ENCODE measurements at regions not wholly inside any gene's neighbourhood (a gene's known extent, or its start where the extent isn't known, plus 50 kb on each side); places are given as distances from the start of the nearest gene placed in this dataset.

DNA sequence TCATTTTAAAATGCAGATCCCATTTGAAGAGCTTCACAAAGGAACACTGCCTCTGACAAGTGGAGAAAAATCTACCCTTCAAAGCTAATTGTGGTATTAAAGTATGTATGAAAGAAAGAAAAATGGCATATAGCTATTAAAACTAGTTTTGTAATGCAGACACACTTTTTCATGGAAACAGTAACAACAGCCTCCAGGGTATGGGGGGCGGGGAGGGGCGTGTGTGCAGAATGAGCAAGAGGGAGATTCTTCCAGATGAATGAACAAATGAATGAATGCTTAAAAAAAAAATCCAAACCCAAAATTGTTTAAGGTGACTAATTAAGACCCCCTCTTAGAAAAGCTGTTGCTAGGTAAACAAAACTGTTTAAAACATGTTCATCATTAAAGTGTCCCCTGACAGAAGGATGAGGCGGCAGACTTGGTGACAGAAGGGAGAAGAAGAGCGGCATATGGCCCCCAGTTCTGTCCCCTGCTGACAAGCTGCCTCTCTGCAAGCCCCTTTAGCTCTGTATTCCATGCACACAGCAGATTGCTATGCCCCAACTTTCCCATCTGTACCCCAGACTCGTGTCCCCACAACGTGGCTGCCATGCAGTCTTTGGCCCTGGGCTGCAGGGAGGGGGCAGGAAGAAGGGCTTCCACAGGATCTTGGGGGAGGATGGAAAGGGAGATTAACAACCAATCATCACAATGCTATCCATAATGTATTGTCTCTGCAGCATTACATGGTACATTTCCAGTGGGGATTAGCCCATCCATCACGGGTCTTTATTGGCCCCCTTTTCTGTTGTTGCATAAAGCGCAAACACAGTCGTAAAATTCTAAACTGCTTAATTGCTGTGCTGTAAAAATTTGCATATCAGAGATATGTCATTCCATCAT lies 108.4 kb upstream of the OLIG3 start:
- Mint-ChIP-seq H3K36me3 (ENCODE audit: insufficient read depth in 1 of 3, low read depth in 3 of 3) (no peaks in the 10 kb centered on the region; a peak in 1 of 7 replicates), H3K4me1 (peaks cover 11 to 12% of the 10 kb centered on the region in 2 experiments; a peak in 3 of 4 replicates), H3K9me3 (peaks cover 0 to 2% of the 10 kb centered on the region in 2 experiments; a peak in 2 of 5 replicates), H3K27ac (no peak overlapping the region), H3K4me3 (no peak overlapping the region), H3K27me3 (ENCODE audit: low read depth) (peaks cover 9% of the 10 kb centered on the region)
- H2BK20ac ChIP-seq (ENCODE audit: low read depth, low read length, poor library complexity, severe bottlenecking), result no peak overlapping the region
- DNase-seq, result no peak
- no peak overlapping the region for H3K18ac ChIP-seq (ENCODE audit: insufficient read length, low read depth, low read length)
- no peak for TF ChIP-seq CTCF (conservative IDR thresholded peaks at IDR 0.05)
- no peaks in the 10 kb centered on the region for H3K4me1 ChIP-seq (ENCODE audit: insufficient read depth, low read length)
- no peak overlapping the region for H2BK5ac ChIP-seq (ENCODE audit: insufficient read length, low read length)
- no peak overlapping the region for H2AK5ac ChIP-seq (ENCODE audit: insufficient read length, low read length)
- no peak overlapping the region for H2AFZ ChIP-seq (ENCODE audit: low read length)
- H3K23me2 ChIP-seq (ENCODE audit: insufficient read length, low read depth, low read length, poor library complexity, severe bottlenecking), result no peaks in the 10 kb centered on the region
- H4K5ac ChIP-seq (ENCODE audit: insufficient read length, low read depth, low read length), result no peak overlapping the region
- H3K79me2 ChIP-seq (ENCODE audit: insufficient read depth, low read length), result no peaks in the 10 kb centered on the region
- no peak overlapping the region for H3K23ac ChIP-seq (ENCODE audit: insufficient read length, low read depth, low read length)
- no peak overlapping the region for H3K14ac ChIP-seq (ENCODE audit: insufficient read depth, low read length)
- WGBS (ENCODE audit: extremely low coverage, insufficient read length, low lambda C conversion rate), result no CpG with 5 or more reads among the region's 9 CpGs
- no peaks in the 10 kb centered on the region for H3K27me3 ChIP-seq (ENCODE audit: insufficient read depth, low read length)
- H2BK12ac ChIP-seq (ENCODE audit: insufficient read length, low read depth, low read length), result no peak overlapping the region
- H3K9ac ChIP-seq (ENCODE audit: extremely low read depth, insufficient read length, low read length), result no peak overlapping the region
- H3K79me1 ChIP-seq (ENCODE audit: insufficient read depth, low read depth, low read length, poor library complexity, severe bottlenecking), result no peaks in the 10 kb centered on the region
- no peak overlapping the region for H3K56ac ChIP-seq (ENCODE audit: insufficient read length, low read depth, low read length)
- no peak overlapping the region for H3K27ac ChIP-seq (ENCODE audit: insufficient read length, low read depth, low read length)
- H4K91ac ChIP-seq (ENCODE audit: insufficient read length, low read depth, low read length), result no peak overlapping the region
- H3K9me3 ChIP-seq (ENCODE audit: control insufficient read depth, low read depth, low read length), result no peaks in the 10 kb centered on the region
- H2BK120ac ChIP-seq (ENCODE audit: low read depth, low read length, poor library complexity, severe bottlenecking), result no peak overlapping the region
- no peak overlapping the region for H3K4ac ChIP-seq (ENCODE audit: low read depth, low read length)
- no peak overlapping the region for H3T11ph ChIP-seq (ENCODE audit: low read length)
- no peak overlapping the region for H4K8ac ChIP-seq (replicated peaks; ENCODE audit: insufficient read length, low read depth, low read length)
- no peak overlapping the region for H2BK15ac ChIP-seq (ENCODE audit: low read depth, low read length)
- no peaks in the 10 kb centered on the region for H4K20me1 ChIP-seq (ENCODE audit: control insufficient read depth, insufficient read depth, insufficient read length)
- H3K4me2 ChIP-seq (ENCODE audit: insufficient read depth, insufficient read length, low read length), result no peak overlapping the region

Data from H9 (cell line).